HFF-Myc (cell line): ENCODE measurements at regions not wholly inside any gene's neighbourhood (a gene's known extent, or its start where the extent isn't known, plus 50 kb on each side); places are given as distances from the start of the nearest gene placed in this dataset.

ENCODE experiments used
- DNase-seq: peaks from one replicate; pipeline ENCODE4 v3.0.0-alpha.2; 2011; ENCODE audit warnings: low read depth; ENCODE audit errors: extremely low read depth
- H3K4me3 ChIP-seq: replicated peaks from 2 replicates; pipeline ENCODE4 v1.5.1; 2011; ENCODE audit warnings: low read depth, mild to moderate bottlenecking, control low read depth, low read length
- CTCF ChIP-seq: IDR thresholded peaks from 2 replicates; pipeline ENCODE4 v1.5.1; 2012; ENCODE audit warnings: mild to moderate bottlenecking, low read depth, low read length, control low read depth; ENCODE audit errors: missing control alignments

- no peak overlapping the region for H3K4me3 ChIP-seq
- DNase-seq: no peak
- TF ChIP-seq CTCF: no peak
These were observed 91.8 kb downstream of the C21orf91 start for GRCh38 chr21:17727361-17727760.

- no peak for TF ChIP-seq CTCF
- H3K4me3 ChIP-seq: no peak overlapping the region
- DNase-seq: peak; percentile 2
These were observed 92.9 kb downstream of the C21orf91 start for GRCh38 chr21:17726047-17726829.

- no peak for DNase-seq
- no peak for TF ChIP-seq CTCF
- H3K4me3 ChIP-seq: no peak overlapping the region
These were observed 93.8 kb downstream of the C21orf91 start for GRCh38 chr21:17725339-17725738.

GRCh38 chr21:17712887-17713286 is 100.2 kb upstream of the BTG3 start:
- H3K4me3 ChIP-seq: no peak overlapping the region
- DNase-seq: no peak
- TF ChIP-seq CTCF: no peak

- no peak overlapping the region for H3K4me3 ChIP-seq
- DNase-seq: no peak
- TF ChIP-seq CTCF: no peak
These were observed 99.2 kb upstream of the BTG3 start for GRCh38 chr21:17711896-17712295.

GRCh38 chr21:17709266-17709611 is 96.5 kb upstream of the BTG3 start:
- DNase-seq: no peak
- no peak for TF ChIP-seq CTCF
- H3K4me3 ChIP-seq: no peak overlapping the region

- DNase-seq: peak; percentile 3
- H3K4me3 ChIP-seq: no peak overlapping the region
- no peak for TF ChIP-seq CTCF
These were observed 96.0 kb upstream of the BTG3 start for GRCh38 chr21:17708522-17709265.
